Vagina (tissue), 2 donors: ENCODE measurements at regions not wholly inside any gene's neighbourhood (a gene's known extent, or its start where the extent isn't known, plus 50 kb on each side); places are given as distances from the start of the nearest gene placed in this dataset.

Experiments used
- CTCF ChIP-seq, 3 experiments: fragments of 450-650 bp in 2 of 3; fragments of 200-600 bp in 1 of 3; sonication (generic) in 1 of 3; IDR thresholded peaks; one replicate each; pipeline ENCODE4 v1.5.1; 2017 to 2019; ENCODE audit warnings: antibody characterized with exemption in 3 of 3, mild to moderate bottlenecking in 2 of 3, moderate library complexity in 2 of 3
- POLR2A ChIP-seq, 2 donors: fragments of 450-650 bp; IDR thresholded peaks; one replicate each; pipeline ENCODE4 v1.6.1; 2017; ENCODE audit warnings: antibody characterized with exemption in 2 of 2, mild to moderate bottlenecking in 2 of 2, moderate library complexity in 2 of 2

- TF ChIP-seq CTCF (IDR thresholded peaks at IDR 0.05) (no peak), POLR2A (IDR thresholded peaks at IDR 0.05) (no peak)
Observed at GRCh38 chr2:223166983-223167650, 115.1 kb downstream of the KCNE4 start.
